NCI-H524 (cell line): ENCODE measurements at regions not wholly inside any gene's neighbourhood (a gene's known extent, or its start where the extent isn't known, plus 50 kb on each side); places are given as distances from the start of the nearest gene placed in this dataset.

Experiments used
- DNase-seq, 2 experiments: peaks; one replicate each; lab custom pipeline; 2025; lab: John Stamatoyannopoulos, UW

DNA sequence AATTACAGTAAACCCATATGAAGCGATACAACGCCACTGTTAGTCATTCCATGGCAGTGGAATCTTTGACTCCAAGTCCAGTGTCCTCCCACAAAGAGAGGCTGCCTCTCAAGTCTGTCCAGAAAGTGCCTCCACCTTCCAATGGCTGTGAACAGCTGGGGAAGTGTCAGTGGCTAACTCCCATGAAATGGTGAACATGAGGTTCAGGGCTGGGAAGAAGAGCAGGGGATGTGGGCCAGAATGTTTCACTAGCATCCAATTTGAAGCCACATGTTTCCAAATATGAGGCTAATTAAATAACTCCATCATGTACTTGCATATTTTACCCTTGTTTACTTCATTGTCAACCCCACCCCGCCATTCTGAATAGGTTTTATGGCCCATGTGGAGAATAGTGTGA lies 53.1 kb upstream of the CHST15 start:
- DNase-seq: no peak

DNA sequence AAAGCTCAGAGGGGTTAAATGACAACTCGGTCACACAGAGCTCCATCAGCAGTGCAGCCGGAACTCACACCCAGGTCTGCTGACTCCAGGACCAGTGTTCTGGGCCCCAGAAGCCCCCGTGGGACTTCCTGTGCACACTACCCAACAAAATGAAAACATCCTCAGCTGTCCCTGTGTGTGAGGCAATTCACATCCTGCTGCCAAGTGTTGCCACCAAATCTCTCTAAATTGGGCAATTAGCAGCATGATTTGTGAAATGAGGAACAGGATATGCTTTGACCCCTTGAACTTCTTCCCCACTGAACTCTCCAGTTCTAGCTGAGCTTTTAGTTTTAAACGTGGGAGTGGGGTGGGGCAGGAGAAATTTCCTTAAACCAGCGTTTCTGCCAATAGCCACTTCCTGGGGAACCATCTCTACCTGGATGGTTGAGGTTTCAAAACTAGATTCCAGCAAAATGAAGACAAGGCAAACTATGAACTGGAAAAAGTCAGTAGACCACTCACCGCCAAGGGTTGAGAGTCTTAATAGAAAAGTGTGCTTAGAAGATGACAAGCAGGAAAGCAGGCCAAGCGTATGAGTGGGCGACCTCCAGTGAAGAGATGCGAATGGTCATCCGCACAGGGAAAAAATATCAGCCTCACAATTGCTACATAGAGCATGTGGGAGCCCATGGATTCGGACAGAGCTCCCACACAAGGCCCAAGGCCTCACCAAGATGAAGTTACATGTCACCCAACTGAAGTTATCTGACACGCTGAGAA lies 51.9 kb upstream of the CHST15 start:
- DNase-seq: no peak

DNA sequence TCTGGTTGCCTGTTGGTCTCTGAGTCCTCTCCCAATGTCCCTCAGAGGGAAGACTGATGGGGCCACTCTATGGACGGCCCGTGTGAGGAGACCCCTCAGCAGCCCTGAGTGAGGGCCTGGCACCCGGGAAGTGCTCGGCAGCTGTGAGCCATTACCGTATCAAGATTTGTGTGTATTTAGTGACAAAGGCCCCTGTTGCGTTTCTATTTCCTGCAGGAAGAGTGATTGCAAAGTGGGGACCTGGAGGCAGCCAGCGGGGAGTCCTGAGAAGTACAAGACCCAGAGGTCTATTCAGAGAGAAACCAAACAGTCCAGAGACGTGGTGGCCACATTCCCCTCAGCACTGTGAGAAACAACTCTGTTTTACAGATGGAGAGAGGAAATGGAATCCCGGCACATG lies 51.1 kb upstream of the CHST15 start:
- no peak for DNase-seq

DNA sequence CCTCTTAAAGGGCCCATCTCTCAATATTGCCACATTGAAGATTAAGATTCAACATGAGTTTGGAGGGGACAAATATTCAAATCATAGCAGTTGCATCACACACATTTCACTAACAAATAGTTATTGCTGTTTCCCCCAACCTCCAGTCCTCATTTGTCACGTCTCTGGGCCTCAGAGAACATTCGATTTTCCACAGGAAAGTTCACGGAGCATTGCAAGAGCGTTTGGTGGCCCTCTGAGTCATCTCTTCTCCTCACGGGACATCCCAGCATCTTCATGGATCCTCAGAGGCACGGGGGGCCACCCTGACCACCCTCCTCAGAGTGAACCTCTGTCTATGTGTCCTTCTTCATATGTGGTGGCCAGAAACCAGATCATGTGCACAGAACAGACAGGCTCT lies 50.3 kb upstream of the CHST15 start:
- no peak for DNase-seq
